ENCODE measurements at regions not wholly inside any gene's neighbourhood (a gene's known extent, or its start where the extent isn't known, plus 50 kb on each side); places are given as distances from the start of the nearest gene placed in this dataset.

DNA sequence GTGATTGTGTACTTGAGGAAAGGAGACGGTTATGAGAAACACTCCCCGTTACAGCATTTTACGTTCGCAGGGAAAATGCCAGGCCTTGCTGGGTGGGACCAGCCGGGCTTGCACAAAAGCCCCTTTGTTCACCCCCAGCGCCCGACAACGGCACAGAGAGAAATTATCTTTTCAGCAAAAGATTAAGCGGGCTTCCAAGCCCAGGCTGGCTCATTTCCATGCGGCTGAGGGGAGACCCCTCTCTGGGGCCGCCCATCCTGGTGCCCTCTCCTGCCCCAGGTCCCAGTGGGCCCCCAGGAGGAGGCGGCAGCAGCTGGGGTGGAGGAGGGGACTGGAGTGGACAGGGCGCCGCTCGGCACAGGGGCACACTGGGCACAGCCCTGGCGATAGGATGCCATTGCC is 50.8 kb upstream of the NOTCH1 start:
- 85 to 97% (median 93%) methylated on average over 8 to 16 of the region's 16 CpGs for WGBS, 4 donors
- no peak for TF ChIP-seq POLR2A (IDR thresholded peaks at IDR 0.05)
- TF ChIP-seq, protein P1, sequence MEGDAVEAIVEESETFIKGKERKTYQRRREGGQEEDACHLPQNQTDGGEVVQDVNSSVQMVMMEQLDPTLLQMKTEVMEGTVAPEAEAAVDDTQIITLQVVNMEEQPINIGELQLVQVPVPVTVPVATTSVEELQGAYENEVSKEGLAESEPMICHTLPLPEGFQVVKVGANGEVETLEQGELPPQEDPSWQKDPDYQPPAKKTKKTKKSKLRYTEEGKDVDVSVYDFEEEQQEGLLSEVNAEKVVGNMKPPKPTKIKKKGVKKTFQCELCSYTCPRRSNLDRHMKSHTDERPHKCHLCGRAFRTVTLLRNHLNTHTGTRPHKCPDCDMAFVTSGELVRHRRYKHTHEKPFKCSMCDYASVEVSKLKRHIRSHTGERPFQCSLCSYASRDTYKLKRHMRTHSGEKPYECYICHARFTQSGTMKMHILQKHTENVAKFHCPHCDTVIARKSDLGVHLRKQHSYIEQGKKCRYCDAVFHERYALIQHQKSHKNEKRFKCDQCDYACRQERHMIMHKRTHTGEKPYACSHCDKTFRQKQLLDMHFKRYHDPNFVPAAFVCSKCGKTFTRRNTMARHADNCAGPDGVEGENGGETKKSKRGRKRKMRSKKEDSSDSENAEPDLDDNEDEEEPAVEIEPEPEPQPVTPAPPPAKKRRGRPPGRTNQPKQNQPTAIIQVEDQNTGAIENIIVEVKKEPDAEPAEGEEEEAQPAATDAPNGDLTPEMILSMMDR (IDR thresholded peaks at IDR 0.05), result no peak
- no peaks in the 10 kb centered on the region for H3K9me3 ChIP-seq
- no peak overlapping the region for H3K27ac ChIP-seq
- H3K27me3 ChIP-seq, result no peaks in the 10 kb centered on the region
- intact Hi-C loops (cut with DNase I), result no loop called here
- no peaks in the 10 kb centered on the region for H3K36me3 ChIP-seq
- ATAC-seq, result no peak
- H3K4me1 ChIP-seq, result peaks cover 0 to 20% (median under 1%) of the 10 kb centered on the region in 12 donors
- no peak for DNase-seq
- H3K4me3 ChIP-seq, result no peak overlapping the region

DNA sequence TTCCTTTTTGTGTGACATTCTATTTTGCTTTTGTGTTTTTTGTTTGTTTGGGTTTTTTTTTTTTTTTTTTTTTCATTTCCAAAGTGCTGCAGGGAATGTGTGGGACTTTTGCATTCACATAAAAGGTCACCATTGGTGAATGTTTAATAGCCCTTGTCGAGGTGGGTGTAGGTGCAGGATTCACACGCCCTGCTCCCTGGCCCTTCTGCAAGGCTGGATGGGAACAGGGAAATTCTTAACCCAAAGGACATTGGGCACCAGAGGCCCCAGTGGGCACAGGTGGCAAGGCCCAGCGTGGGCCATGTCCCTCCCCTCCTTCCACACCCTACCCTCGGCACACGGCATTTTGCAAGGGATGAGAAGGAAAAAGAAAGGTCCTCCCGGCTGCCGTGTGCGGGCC is 50.4 kb upstream of the NOTCH1 start:
- ATAC-seq (no peak), DNase-seq (no peak)
- H3K36me3 ChIP-seq, result no peaks in the 10 kb centered on the region
- no peaks in the 10 kb centered on the region for H3K9me3 ChIP-seq
- no peak overlapping the region for H3K27ac ChIP-seq
- no peak overlapping the region for H3K4me3 ChIP-seq
- no peaks in the 10 kb centered on the region for H3K27me3 ChIP-seq
- intact Hi-C loops (cut with DNase I), result no loop called here
- peaks cover 0 to 23% (median 5%) of the 10 kb centered on the region in 12 donors for H3K4me1 ChIP-seq
- WGBS, 4 donors, result 74 to 83% (median 76%) methylated on average over 8 of the region's 8 CpGs
- TF ChIP-seq, protein P1 (IDR thresholded peaks at IDR 0.05), result no peak
- TF ChIP-seq POLR2A (IDR thresholded peaks at IDR 0.05), result no peak

DNA sequence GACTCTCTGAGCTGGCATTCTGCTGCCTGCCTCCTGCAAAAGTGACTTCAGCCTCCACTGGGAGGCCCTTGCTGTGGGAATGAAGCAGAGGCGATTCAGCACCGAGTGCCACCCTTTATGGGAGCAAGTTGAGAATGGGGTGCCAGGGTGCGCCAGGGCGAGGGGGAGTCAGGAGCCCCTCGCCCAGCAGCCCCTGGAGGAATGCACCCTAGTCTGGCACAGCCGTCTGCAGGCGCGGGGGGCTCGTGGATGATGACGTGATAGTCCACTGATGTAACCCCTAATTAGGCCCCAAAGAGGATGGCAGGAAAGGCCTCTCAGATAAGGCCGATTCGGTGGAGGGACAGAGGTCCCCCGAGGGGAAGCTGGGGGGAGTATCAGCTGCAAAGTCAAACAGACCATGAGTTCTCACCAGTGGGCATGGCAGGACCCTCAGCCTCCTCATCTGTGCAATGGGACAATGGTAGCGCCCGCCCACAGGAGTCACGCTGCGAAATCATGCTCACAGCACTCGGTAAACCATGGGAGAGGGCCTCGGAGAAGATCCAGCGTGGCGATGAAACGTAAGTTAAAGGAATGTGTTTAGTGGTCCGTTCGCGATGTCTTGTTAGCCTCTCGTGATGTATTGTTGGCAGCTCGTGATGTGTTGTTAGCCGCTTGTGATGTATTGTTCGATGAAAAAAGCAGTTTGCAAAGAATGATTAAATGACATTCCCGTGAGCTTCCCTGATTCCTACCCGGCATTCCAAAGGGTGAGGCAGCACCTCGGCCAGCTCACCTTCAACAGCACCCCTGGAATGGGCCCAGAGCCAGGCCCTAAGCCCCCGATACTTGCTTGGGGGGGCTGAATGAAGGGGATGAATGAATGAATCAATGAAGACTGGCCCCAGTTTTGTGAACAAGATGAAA is 49.7 kb upstream of the NOTCH1 start:
- Histone ChIP-seq H3K27me3 (no peaks in the 10 kb centered on the region), H3K36me3 (no peaks in the 10 kb centered on the region), H3K27ac (no peak overlapping the region), H3K9me3 (no peaks in the 10 kb centered on the region), H3K4me1 (peaks cover 0 to 30% (median 12%) of the 10 kb centered on the region in 12 donors), H3K4me3 (no peak overlapping the region)
- TF ChIP-seq, protein P1 (IDR thresholded peaks at IDR 0.05), result no peak
- TF ChIP-seq POLR2A (IDR thresholded peaks at IDR 0.05), result no peak
- 75 to 81% (median 79%) methylated on average over 32 to 33 of the region's 33 CpGs for WGBS, 4 donors
- DNase-seq, result no peak
- ATAC-seq, result no peak
- intact Hi-C loops (cut with DNase I), result no loop called here

Measured in heart left ventricle (tissue), 16 donors.